Peyer's patch (tissue), 4 donors: ENCODE measurements at regions not wholly inside any gene's neighbourhood (a gene's known extent, or its start where the extent isn't known, plus 50 kb on each side); places are given as distances from the start of the nearest gene placed in this dataset.

Experiments
- CTCF ChIP-seq, 6 experiments: fragments of 450-650 bp in 4 of 6; fragments of 200-600 bp in 2 of 6; sonication (generic) in 1 of 6; IDR thresholded peaks; one replicate each; pipeline ENCODE4 v1.5.1; 2017 to 2019; ENCODE audit warnings: antibody characterized with exemption in 6 of 6, mild to moderate bottlenecking in 3 of 6, moderate library complexity in 1 of 6
- POLR2A ChIP-seq, 2 donors: fragments of 450-650 bp; IDR thresholded peaks; one replicate each; pipeline ENCODE4 v1.5.1; 2017; ENCODE audit warnings: antibody characterized with exemption in 2 of 2, mild to moderate bottlenecking in 2 of 2, moderate library complexity in 2 of 2

DNA sequence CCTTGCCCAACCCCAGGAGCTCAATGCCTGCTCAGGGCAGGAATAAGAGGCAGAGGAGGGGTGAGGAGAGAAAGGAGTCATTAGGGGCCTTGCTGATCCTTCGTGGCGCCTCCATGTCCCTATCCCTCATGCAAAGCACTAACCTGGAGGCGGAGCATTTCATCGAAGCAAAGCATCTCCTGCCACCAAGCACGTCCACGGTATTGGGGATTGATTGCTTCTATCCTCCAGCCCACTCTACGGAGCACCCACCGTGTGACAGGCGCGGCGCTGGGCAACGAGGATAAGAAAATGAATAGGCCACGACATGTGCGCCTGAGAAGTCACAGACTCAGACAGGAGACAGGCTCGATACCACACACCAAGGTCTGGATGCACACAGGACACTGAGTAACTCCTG, 67.0 kb downstream of the IGLL1 start:
- TF ChIP-seq CTCF (IDR thresholded peaks at IDR 0.05) (no peak), POLR2A (IDR thresholded peaks at IDR 0.05) (no peak)
